Erythroblast (primary cell): ENCODE measurements at regions not wholly inside any gene's neighbourhood (a gene's known extent, or its start where the extent isn't known, plus 50 kb on each side); places are given as distances from the start of the nearest gene placed in this dataset.

Experiments
- GATA1 ChIP-seq: IDR thresholded peaks from 2 replicates; pipeline ENCODE4 v1.6.1; 2011; ENCODE audit warnings: low read depth, mild to moderate bottlenecking, control low read depth, low read length, moderate library complexity
- POLR2A ChIP-seq: IDR thresholded peaks from 2 replicates; pipeline ENCODE4 v1.6.1; 2011; ENCODE audit warnings: mild to moderate bottlenecking, low read length

DNA sequence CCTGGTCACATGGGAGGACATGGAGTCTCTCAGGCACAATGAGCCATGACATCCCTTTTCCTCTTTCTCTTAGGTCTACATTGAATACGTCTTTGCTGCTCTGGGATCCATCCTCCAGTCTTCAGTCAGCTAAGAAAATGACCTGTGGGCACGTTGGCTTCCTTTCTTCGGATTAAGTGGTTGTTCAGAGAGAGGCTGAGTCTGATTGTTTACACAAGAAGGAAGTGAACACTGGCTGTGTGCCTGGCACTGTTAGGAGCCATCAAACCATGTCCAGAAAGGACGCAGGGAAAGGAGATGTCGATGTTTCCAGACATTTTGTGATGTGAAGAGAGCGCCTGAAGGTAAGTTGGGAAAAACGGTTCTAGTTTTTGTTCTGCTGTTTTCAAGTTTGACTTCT, 309.9 kb upstream of the CDYL start:
- no peak for TF ChIP-seq POLR2A
- no peak for TF ChIP-seq GATA1
